Ammon's horn (tissue), 1 donor: ENCODE measurements at regions not wholly inside any gene's neighbourhood (a gene's known extent, or its start where the extent isn't known, plus 50 kb on each side); places are given as distances from the start of the nearest gene placed in this dataset.

ENCODE experiments used
- DNase-seq: peaks from one replicate; pipeline ENCODE4 v3.0.0-alpha.2; 2016; ENCODE audit warnings: low spot score

DNA sequence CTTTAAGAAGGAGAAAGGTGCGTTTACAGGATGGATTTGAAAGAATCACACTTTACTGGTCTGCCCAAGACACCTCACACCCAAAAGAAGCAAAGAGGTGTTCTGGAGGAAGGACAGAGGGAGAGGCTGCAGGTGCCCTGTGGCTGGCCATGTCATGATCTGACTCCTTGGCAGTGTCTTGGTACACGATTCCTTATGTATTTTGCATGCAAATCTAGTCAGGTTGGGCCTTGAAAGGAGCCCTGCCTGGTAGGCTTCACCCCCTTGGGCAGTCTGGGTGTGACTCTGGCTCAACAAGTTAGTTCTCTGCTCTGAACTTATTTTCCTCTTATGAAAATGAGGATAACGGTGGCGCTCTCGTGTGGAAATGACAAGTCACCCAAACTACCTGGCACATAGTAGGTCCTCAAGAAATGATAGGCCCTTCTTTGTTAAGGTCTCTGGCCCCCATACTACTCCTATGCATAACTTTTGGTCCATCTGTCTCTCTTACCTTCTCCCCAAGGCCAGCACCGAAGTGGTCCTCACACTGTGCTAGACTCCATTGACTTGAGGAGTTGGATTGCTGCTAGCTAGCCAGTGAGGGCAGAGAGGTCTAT is 212.5 kb downstream of the SEMA6A start:
- DNase-seq = no peak

DNA sequence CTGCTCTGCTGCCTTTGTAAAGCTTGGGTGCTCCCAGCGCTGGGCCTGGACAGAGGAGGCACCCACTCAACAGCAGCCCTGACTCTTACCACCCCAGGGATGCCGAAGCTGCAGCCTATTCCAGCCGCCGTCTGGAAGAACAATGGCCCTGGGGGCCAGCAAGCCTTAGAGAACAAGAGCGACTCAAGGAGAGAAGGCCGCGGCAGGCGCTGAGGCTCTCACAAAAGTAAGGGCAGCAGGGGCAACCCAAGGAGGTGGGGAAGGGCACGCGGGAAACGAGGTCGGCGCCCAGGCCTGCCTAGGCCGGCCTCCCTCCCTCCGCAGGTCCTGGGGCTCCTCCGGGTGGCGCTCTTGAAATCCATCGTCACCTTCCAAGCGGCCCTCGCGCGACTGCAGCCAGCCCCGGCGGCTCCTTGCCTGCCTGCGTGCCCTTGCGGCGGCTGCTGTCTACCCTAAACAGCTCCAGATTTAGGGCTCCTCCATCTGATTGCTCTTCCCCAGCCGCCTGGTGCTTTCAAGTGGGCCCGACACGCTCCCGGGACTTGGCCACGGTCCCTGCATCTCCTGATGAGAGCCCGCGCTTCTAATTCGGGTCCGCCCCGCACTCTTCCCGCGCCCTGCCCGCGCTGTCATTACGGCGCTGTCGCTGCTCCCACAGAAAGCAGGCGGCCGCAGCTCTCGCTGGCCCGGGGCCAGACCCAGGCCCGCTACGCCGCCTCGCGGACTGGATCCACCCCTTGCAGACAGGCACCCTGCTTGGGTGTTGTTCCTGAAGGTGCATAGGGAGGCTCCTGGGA is 213.3 kb downstream of the SEMA6A start:
- DNase-seq = peak; percentile 72

DNA sequence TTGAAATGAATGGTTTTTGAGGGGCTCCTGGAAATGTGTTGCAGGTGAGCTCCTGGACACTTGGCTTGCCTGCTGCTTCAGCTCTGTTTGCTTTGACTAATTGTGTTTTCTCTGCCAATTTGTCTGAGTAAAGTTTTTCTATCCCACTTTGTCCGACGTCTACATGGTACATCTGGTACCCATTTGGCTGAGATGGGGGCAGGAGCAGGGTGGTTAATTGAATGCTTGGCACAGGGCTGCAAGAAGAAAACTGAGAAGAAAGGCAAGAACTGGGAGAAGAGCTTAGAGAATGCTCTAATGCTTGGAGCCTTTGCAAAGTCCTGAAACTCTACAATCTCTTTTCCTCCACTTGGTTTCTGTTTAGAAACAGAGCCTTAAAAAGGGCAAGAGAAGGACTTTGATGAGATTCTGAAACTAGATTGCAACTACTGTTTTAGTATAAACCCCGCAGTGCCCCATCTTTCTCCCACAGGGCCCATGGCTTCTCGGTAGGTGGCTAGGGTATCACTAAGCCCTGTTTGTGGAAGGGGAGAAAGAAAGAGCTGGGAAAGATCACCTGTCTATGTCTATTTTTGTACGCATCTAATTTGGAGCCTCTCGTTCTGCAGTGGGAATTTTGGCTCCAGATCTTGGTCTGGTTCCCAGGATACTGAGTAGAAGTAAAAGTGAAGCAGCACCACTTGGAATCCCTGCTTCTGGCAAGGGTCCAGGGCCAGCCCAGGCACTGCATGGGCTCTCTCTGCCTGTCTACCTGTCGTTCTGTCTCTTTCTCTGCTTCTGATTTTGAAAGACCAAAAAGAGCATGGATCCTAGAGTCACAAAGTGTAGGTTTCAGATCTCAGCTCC is 214.4 kb downstream of the SEMA6A start:
- peak; percentile 38 for DNase-seq

GRCh38 chr5:116359592-116359991 is 215.0 kb downstream of the SEMA6A start:
- DNase-seq = no peak

GRCh38 chr5:116358911-116359418 is 215.7 kb downstream of the SEMA6A start:
- DNase-seq = peak; percentile 31

GRCh38 chr5:116358015-116358523 is 216.6 kb downstream of the SEMA6A start:
- no peak for DNase-seq

GRCh38 chr5:116355819-116356601 is 218.6 kb downstream of the SEMA6A start:
- DNase-seq = no peak

DNA sequence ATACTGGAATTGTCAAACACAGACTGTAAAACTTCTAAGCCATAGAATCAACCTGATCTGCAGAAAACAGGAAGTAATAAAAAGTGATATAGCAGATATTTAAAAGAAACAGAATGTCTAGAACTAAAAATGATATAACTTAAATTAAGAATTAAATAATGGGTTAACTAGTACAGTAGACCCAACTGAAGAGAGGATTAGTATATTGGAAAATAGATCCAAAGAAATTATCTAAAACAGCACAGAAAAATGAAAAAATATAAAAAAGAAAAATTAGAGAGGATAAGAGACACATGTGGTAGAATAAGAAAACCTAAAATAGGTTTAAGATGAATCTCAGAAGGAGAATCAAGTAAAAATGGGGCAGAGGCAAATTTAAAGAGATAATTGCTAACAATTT is 219.9 kb downstream of the SEMA6A start:
- no peak for DNase-seq

DNA sequence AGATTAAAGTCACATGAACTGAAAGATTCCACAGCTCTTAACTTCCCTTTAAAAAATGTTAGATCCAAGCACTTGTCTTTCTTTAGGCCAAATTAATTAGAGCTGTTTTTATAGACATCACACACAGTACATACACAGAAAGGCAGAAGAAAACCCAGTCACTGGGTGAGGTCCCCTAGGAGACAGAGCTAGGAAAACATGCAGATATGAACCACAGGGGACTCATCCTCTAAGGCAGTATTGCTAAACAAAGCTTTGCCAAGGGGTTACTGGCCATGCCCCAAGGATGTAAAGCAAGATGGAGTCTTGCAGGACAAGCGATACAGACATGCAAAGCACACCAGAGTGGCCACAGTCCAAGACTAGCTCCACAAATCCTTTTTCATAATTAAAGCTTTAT is 227.0 kb downstream of the SEMA6A start:
- DNase-seq = no peak

- DNase-seq = peak; percentile 34
Observed at GRCh38 chr5:116343961-116344360, 230.7 kb downstream of the SEMA6A start.
